ENCODE measurements at regions not wholly inside any gene's neighbourhood (a gene's known extent, or its start where the extent isn't known, plus 50 kb on each side); places are given as distances from the start of the nearest gene placed in this dataset.

DNA sequence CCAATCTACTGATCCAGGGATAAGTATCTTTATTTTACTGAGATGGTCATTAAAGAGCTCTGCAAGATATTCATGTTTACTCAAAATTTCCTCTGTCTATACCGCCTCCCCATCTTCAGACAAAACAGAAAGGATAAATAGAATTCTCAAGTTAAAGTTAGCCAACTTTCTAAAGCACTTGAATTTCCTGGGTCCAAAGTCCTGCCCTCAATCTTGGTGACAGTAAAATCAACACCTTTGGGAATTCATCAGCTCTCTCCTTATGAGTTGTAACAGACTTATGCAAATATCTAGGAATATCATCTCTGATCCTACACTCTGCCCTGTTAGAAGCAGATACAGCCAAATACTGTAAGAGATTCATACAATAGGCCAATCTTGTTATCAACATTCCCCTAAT is 122.5 kb upstream of the HAAO start:
- TF ChIP-seq ZSCAN29 (IDR thresholded peaks at IDR 0.05) = no peak
- TF ChIP-seq, protein P1, sequence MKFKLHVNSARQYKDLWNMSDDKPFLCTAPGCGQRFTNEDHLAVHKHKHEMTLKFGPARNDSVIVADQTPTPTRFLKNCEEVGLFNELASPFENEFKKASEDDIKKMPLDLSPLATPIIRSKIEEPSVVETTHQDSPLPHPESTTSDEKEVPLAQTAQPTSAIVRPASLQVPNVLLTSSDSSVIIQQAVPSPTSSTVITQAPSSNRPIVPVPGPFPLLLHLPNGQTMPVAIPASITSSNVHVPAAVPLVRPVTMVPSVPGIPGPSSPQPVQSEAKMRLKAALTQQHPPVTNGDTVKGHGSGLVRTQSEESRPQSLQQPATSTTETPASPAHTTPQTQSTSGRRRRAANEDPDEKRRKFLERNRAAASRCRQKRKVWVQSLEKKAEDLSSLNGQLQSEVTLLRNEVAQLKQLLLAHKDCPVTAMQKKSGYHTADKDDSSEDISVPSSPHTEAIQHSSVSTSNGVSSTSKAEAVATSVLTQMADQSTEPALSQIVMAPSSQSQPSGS (IDR thresholded peaks at IDR 0.05; ENCODE audit: low read length) = no peak
- TF ChIP-seq RAD21 (IDR thresholded peaks at IDR 0.05; ENCODE audit: insufficient read depth, low read depth, low read length) = no peak
- TF ChIP-seq ELK1 (IDR thresholded peaks at IDR 0.05; ENCODE audit: low read depth, low read length) = no peak
- TF ChIP-seq CEBPB (IDR thresholded peaks at IDR 0.05; ENCODE audit: borderline replicate concordance in 1 of 2, low read depth in 2 of 2, low read length in 2 of 2) = no peak
- no peak for TF ChIP-seq SREBF2 (IDR thresholded peaks at IDR 0.05; ENCODE audit: low read length)
- no peak for TF ChIP-seq TBL1XR1 (IDR thresholded peaks at IDR 0.05; ENCODE audit: low read depth, low read length)
